Activated CD4-positive, alpha-beta T cell treated with anti-CD3 and anti-CD28 coated beads, Interleukin-2, amount 10 ng/mL, durations not matched to agents 7 days and 5 days (primary cell): ENCODE measurements at regions not wholly inside any gene's neighbourhood (a gene's known extent, or its start where the extent isn't known, plus 50 kb on each side); places are given as distances from the start of the nearest gene placed in this dataset.

ENCODE experiments used
- CTCF ChIA-PET: fragments of 350-600 bp; sonication (Branson Sonifier 250); formaldehyde crosslinking; loops from one replicate; lab custom pipeline; 2021; ENCODE audit warnings: antibody characterized with exemption; lab: Charles Lee
- POLR2A ChIA-PET: fragments of 350-600 bp; sonication (Branson Sonifier 250); formaldehyde crosslinking; loops from one replicate; lab custom pipeline; 2021; ENCODE audit warnings: antibody characterized with exemption; lab: Charles Lee
- DNase-seq: peaks from one replicate; pipeline ENCODE4 v3.0.0-alpha.2; 2020
- H3K27ac Mint-ChIP-seq: one replicate; pipeline ENCODE4 v1.8.0; 2021; ENCODE audit warnings: mild to moderate bottlenecking, moderate library complexity, mixed read lengths
- H3K27me3 Mint-ChIP-seq: one replicate; pipeline ENCODE4 v1.8.0; 2021; ENCODE audit warnings: mixed read lengths
- H3K36me3 Mint-ChIP-seq: one replicate; pipeline ENCODE4 v1.8.0; 2021; ENCODE audit warnings: low read depth, mixed read lengths
- H3K4me1 Mint-ChIP-seq: one replicate; pipeline ENCODE4 v1.8.0; 2021; ENCODE audit warnings: mixed read lengths
- H3K4me3 Mint-ChIP-seq: one replicate; pipeline ENCODE4 v1.8.0; 2021; ENCODE audit warnings: mild to moderate bottlenecking, moderate library complexity, mixed read lengths
- H3K9me3 Mint-ChIP-seq: one replicate; pipeline ENCODE4 v1.8.0; 2021; ENCODE audit warnings: mixed read lengths

GRCh38 chr13:87887459-87888123 is 216.4 kb downstream of the SLITRK5 start:
- Mint-ChIP-seq H3K27me3 (no peaks in the 10 kb centered on the region), H3K4me1 (no peaks in the 10 kb centered on the region), H3K27ac (no peak overlapping the region), H3K36me3 (no peaks in the 10 kb centered on the region), H3K4me3 (no peak overlapping the region), H3K9me3 (no peaks in the 10 kb centered on the region)
- no peak for DNase-seq
- ChIA-PET POLR2A (no interaction called here), CTCF (interaction anchor here (0.6 kb wide), 1 partner anchor 1298 kb away, joined by 4 read pairs; no protein-coding TSS in a partner anchor)

- no peaks in the 10 kb centered on the region for H3K27me3 Mint-ChIP-seq
- POLR2A ChIA-PET: no interaction called here
- CTCF ChIA-PET: no interaction called here
- no peaks in the 10 kb centered on the region for H3K4me1 Mint-ChIP-seq
- DNase-seq: no peak
- no peaks in the 10 kb centered on the region for H3K36me3 Mint-ChIP-seq
- H3K27ac Mint-ChIP-seq: no peak overlapping the region
- no peak overlapping the region for H3K4me3 Mint-ChIP-seq
- no peaks in the 10 kb centered on the region for H3K9me3 Mint-ChIP-seq
Measured at GRCh38 chr13:87889254-87889653, 218.1 kb downstream of the SLITRK5 start.

- Mint-ChIP-seq H3K27ac (no peak overlapping the region), H3K9me3 (no peaks in the 10 kb centered on the region), H3K36me3 (no peaks in the 10 kb centered on the region), H3K4me3 (no peak overlapping the region), H3K27me3 (no peaks in the 10 kb centered on the region), H3K4me1 (no peaks in the 10 kb centered on the region)
- ChIA-PET POLR2A (no interaction called here), CTCF (no interaction called here)
- DNase-seq: no peak
Measured at GRCh38 chr13:87893186-87893585, 222.0 kb downstream of the SLITRK5 start.

GRCh38 chr13:87894059-87894458 is 222.9 kb downstream of the SLITRK5 start:
- Mint-ChIP-seq H3K36me3 (no peaks in the 10 kb centered on the region), H3K4me1 (no peaks in the 10 kb centered on the region), H3K4me3 (no peak overlapping the region), H3K27ac (no peak overlapping the region), H3K9me3 (no peaks in the 10 kb centered on the region), H3K27me3 (no peaks in the 10 kb centered on the region)
- no peak for DNase-seq
- ChIA-PET CTCF (no interaction called here), POLR2A (no interaction called here)

GRCh38 chr13:87903553-87903952 is 232.4 kb downstream of the SLITRK5 start:
- H3K36me3 Mint-ChIP-seq: no peaks in the 10 kb centered on the region
- H3K4me1 Mint-ChIP-seq: no peaks in the 10 kb centered on the region
- H3K4me3 Mint-ChIP-seq: no peak overlapping the region

GRCh38 chr13:87906411-87906810 is 235.2 kb downstream of the SLITRK5 start:
- ChIA-PET POLR2A (no interaction called here), CTCF (no interaction called here)
- no peak for DNase-seq

More at GRCh38 chr13:87903553-87903952, 232.4 kb downstream of the SLITRK5 start:
- POLR2A ChIA-PET: no interaction called here
- no peaks in the 10 kb centered on the region for H3K27me3 Mint-ChIP-seq
- CTCF ChIA-PET: no interaction called here
- H3K9me3 Mint-ChIP-seq: no peaks in the 10 kb centered on the region
- no peak for DNase-seq
- no peak overlapping the region for H3K27ac Mint-ChIP-seq

GRCh38 chr13:87907202-87907601 is 236.0 kb downstream of the SLITRK5 start:
- Mint-ChIP-seq H3K9me3 (no peaks in the 10 kb centered on the region), H3K27ac (no peak overlapping the region), H3K36me3 (no peaks in the 10 kb centered on the region), H3K27me3 (no peaks in the 10 kb centered on the region), H3K4me3 (no peak overlapping the region), H3K4me1 (no peaks in the 10 kb centered on the region)
- no peak for DNase-seq
- ChIA-PET POLR2A (no interaction called here), CTCF (no interaction called here)

More at GRCh38 chr13:87906411-87906810, 235.2 kb downstream of the SLITRK5 start:
- Mint-ChIP-seq H3K36me3 (no peaks in the 10 kb centered on the region), H3K4me1 (no peaks in the 10 kb centered on the region), H3K27me3 (no peaks in the 10 kb centered on the region), H3K27ac (no peak overlapping the region), H3K9me3 (no peaks in the 10 kb centered on the region), H3K4me3 (no peak overlapping the region)

GRCh38 chr13:87919956-87920355 is 248.8 kb downstream of the SLITRK5 start:
- H3K36me3 Mint-ChIP-seq: no peaks in the 10 kb centered on the region
- POLR2A ChIA-PET: no interaction called here

GRCh38 chr13:87923753-87924152 is 252.6 kb downstream of the SLITRK5 start:
- ChIA-PET CTCF (no interaction called here), POLR2A (no interaction called here)
- no peak overlapping the region for H3K4me3 Mint-ChIP-seq
- H3K4me1 Mint-ChIP-seq: no peaks in the 10 kb centered on the region
- H3K9me3 Mint-ChIP-seq: no peaks in the 10 kb centered on the region
- no peak for DNase-seq
- no peak overlapping the region for H3K27ac Mint-ChIP-seq
- H3K36me3 Mint-ChIP-seq: no peaks in the 10 kb centered on the region
- no peaks in the 10 kb centered on the region for H3K27me3 Mint-ChIP-seq

More at GRCh38 chr13:87919956-87920355, 248.8 kb downstream of the SLITRK5 start:
- H3K4me1 Mint-ChIP-seq: no peaks in the 10 kb centered on the region
- no peaks in the 10 kb centered on the region for H3K9me3 Mint-ChIP-seq
- H3K27me3 Mint-ChIP-seq: no peaks in the 10 kb centered on the region
- H3K4me3 Mint-ChIP-seq: no peak overlapping the region
- no peak overlapping the region for H3K27ac Mint-ChIP-seq
- CTCF ChIA-PET: no interaction called here
- DNase-seq: no peak

- no peaks in the 10 kb centered on the region for H3K4me1 Mint-ChIP-seq
- H3K9me3 Mint-ChIP-seq: no peaks in the 10 kb centered on the region
- CTCF ChIA-PET: no interaction called here
- H3K36me3 Mint-ChIP-seq: no peaks in the 10 kb centered on the region
- no peak overlapping the region for H3K4me3 Mint-ChIP-seq
- no peak for DNase-seq
- H3K27me3 Mint-ChIP-seq: no peaks in the 10 kb centered on the region
- POLR2A ChIA-PET: no interaction called here
- H3K27ac Mint-ChIP-seq: no peak overlapping the region
Measured at GRCh38 chr13:87925006-87925405, 253.8 kb downstream of the SLITRK5 start.

- Mint-ChIP-seq H3K27me3 (no peaks in the 10 kb centered on the region), H3K4me3 (no peak overlapping the region), H3K9me3 (no peaks in the 10 kb centered on the region), H3K4me1 (no peaks in the 10 kb centered on the region), H3K36me3 (no peaks in the 10 kb centered on the region), H3K27ac (no peak overlapping the region)
- CTCF ChIA-PET: no interaction called here
- DNase-seq: no peak
- POLR2A ChIA-PET: no interaction called here
Measured at GRCh38 chr13:87940776-87941175, 269.6 kb downstream of the SLITRK5 start.

- H3K4me3 Mint-ChIP-seq: no peak overlapping the region
- H3K4me1 Mint-ChIP-seq: no peaks in the 10 kb centered on the region
- no peak for DNase-seq
- no peaks in the 10 kb centered on the region for H3K36me3 Mint-ChIP-seq
- no peaks in the 10 kb centered on the region for H3K27me3 Mint-ChIP-seq
- H3K27ac Mint-ChIP-seq: no peak overlapping the region
- CTCF ChIA-PET: no interaction called here
- H3K9me3 Mint-ChIP-seq: no peaks in the 10 kb centered on the region
- POLR2A ChIA-PET: no interaction called here
Measured at GRCh38 chr13:87941226-87941625, 270.1 kb downstream of the SLITRK5 start.

GRCh38 chr13:87942205-87942604 is 271.0 kb downstream of the SLITRK5 start:
- ChIA-PET CTCF (no interaction called here), POLR2A (no interaction called here)
- Mint-ChIP-seq H3K27ac (no peak overlapping the region), H3K4me3 (no peak overlapping the region), H3K36me3 (no peaks in the 10 kb centered on the region), H3K4me1 (no peaks in the 10 kb centered on the region), H3K9me3 (no peaks in the 10 kb centered on the region), H3K27me3 (no peaks in the 10 kb centered on the region)
- no peak for DNase-seq

- H3K27ac Mint-ChIP-seq: no peak overlapping the region
- no peaks in the 10 kb centered on the region for H3K36me3 Mint-ChIP-seq
- no peaks in the 10 kb centered on the region for H3K9me3 Mint-ChIP-seq
- ChIA-PET POLR2A (no interaction called here), CTCF (no interaction called here)
- H3K27me3 Mint-ChIP-seq: no peaks in the 10 kb centered on the region
- no peaks in the 10 kb centered on the region for H3K4me1 Mint-ChIP-seq
- DNase-seq: no peak
- no peak overlapping the region for H3K4me3 Mint-ChIP-seq
Measured at GRCh38 chr13:87944038-87944437, 272.9 kb downstream of the SLITRK5 start.
